Peyer's patch (tissue), 4 donors: ENCODE measurements at regions not wholly inside any gene's neighbourhood (a gene's known extent, or its start where the extent isn't known, plus 50 kb on each side); places are given as distances from the start of the nearest gene placed in this dataset.
A peak's percentile ranks its signal among the peaks of the same experiment; 100 is the strongest.
"Not testable (repeated sequence)": the region's sequence is repeated elsewhere in the genome, so short reads cannot be mapped to it uniquely, and the experiment has no call there.

Experiments used
- DNase-seq, 3 donors: peaks; one replicate each; pipeline ENCODE4 v3.0.0-alpha.2; 2017 to 2019
- H3K27ac ChIP-seq, 4 donors: fragments of 200-600 bp; sonication (generic); one replicate each; pipeline ENCODE4 v1.5.1; 2016 to 2019
- H3K27me3 ChIP-seq, 2 donors: fragments of 200-600 bp; sonication (generic); one replicate each; pipeline ENCODE4 v1.5.1; 2019
- H3K36me3 ChIP-seq, 3 donors: fragments of 200-600 bp; sonication (generic); one replicate each; pipeline ENCODE4 v1.5.1; 2016 to 2019
- H3K4me1 ChIP-seq, 4 donors: fragments of 200-600 bp; sonication (generic); one replicate each; pipeline ENCODE4 v1.5.1; 2016 to 2019
- H3K4me3 ChIP-seq, 4 donors: fragments of 200-600 bp; sonication (generic); 1 replicate in 3 of 4; 2 replicates in 1 of 4; pipeline ENCODE4 v1.5.1; 2016 to 2019; ENCODE audit warnings: mild to moderate bottlenecking in 1 of 4
- H3K9me3 ChIP-seq, 4 donors: fragments of 200-600 bp; sonication (generic); one replicate each; pipeline ENCODE4 v1.5.1; 2016 to 2019; ENCODE audit warnings: mild to moderate bottlenecking in 1 of 4
- CTCF ChIP-seq, 6 experiments: fragments of 450-650 bp in 4 of 6; fragments of 200-600 bp in 2 of 6; sonication (generic) in 1 of 6; IDR thresholded peaks; one replicate each; pipeline ENCODE4 v1.5.1; 2017 to 2019; ENCODE audit warnings: antibody characterized with exemption in 6 of 6, mild to moderate bottlenecking in 3 of 6, moderate library complexity in 1 of 6
- POLR2A ChIP-seq, 2 donors: fragments of 450-650 bp; IDR thresholded peaks; one replicate each; pipeline ENCODE4 v1.5.1; 2017; ENCODE audit warnings: antibody characterized with exemption in 2 of 2, mild to moderate bottlenecking in 2 of 2, moderate library complexity in 2 of 2

- TF ChIP-seq CTCF (IDR thresholded peaks at IDR 0.05), result no peak
- TF ChIP-seq POLR2A (IDR thresholded peaks at IDR 0.05), result no peak
- H3K9me3 ChIP-seq, result no peaks in the 10 kb centered on the region
- DNase-seq, result no peak
- no peaks in the 10 kb centered on the region for H3K36me3 ChIP-seq
- H3K4me3 ChIP-seq, result no peak overlapping the region
- no peaks in the 10 kb centered on the region for H3K4me1 ChIP-seq
- no peak overlapping the region for H3K27ac ChIP-seq
- no peaks in the 10 kb centered on the region for H3K27me3 ChIP-seq
These were observed 395.2 kb downstream of the BCKDHB start for GRCh38 chr6:80501636-80502035.

- DNase-seq, result peak in 2 of 3 donors; percentile 63 to 66
- not testable (repeated sequence) for H3K36me3 ChIP-seq, H3K9me3 ChIP-seq, H3K27me3 ChIP-seq, H3K4me1 ChIP-seq
- H3K27ac ChIP-seq, result peak overlapping the region in 1 of 4 donors; percentile 10
- H3K4me3 ChIP-seq, result peak overlapping the region in 2 of 4 donors; percentile 28 to 30
These were observed 391.4 kb downstream of the BCKDHB start for GRCh38 chr6:80497696-80498486.

GRCh38 chr6:80489911-80490635, 383.6 kb downstream of the BCKDHB start:
- no peak overlapping the region for H3K27ac ChIP-seq
- no peaks in the 10 kb centered on the region for H3K36me3 ChIP-seq
- DNase-seq, result no peak
- no peak overlapping the region for H3K4me3 ChIP-seq
- H3K4me1 ChIP-seq, result no peaks in the 10 kb centered on the region
- TF ChIP-seq POLR2A (IDR thresholded peaks at IDR 0.05) (no peak), CTCF (IDR thresholded peaks at IDR 0.05) (no peak)
- no peaks in the 10 kb centered on the region for H3K27me3 ChIP-seq
- no peaks in the 10 kb centered on the region for H3K9me3 ChIP-seq

- Histone ChIP-seq H3K27me3 (no peaks in the 10 kb centered on the region), H3K9me3 (no peaks in the 10 kb centered on the region), H3K4me3 (no peak overlapping the region), H3K4me1 (no peaks in the 10 kb centered on the region), H3K27ac (no peak overlapping the region), H3K36me3 (no peaks in the 10 kb centered on the region)
- TF ChIP-seq CTCF (IDR thresholded peaks at IDR 0.05) (no peak), POLR2A (IDR thresholded peaks at IDR 0.05) (no peak)
- DNase-seq, result no peak
These were observed 381.7 kb downstream of the BCKDHB start for GRCh38 chr6:80488190-80488589.

GRCh38 chr6:80485494-80485893, 379.0 kb downstream of the BCKDHB start:
- not testable (repeated sequence) for H3K27ac ChIP-seq, H3K4me3 ChIP-seq, H3K36me3 ChIP-seq, H3K27me3 ChIP-seq, H3K4me1 ChIP-seq, DNase-seq, H3K9me3 ChIP-seq

GRCh38 chr6:80482056-80482455, 375.6 kb downstream of the BCKDHB start:
- no peak for DNase-seq
- TF ChIP-seq CTCF (IDR thresholded peaks at IDR 0.05) (no peak), POLR2A (IDR thresholded peaks at IDR 0.05) (no peak)
- H3K4me3 ChIP-seq, result no peak overlapping the region
- no peak overlapping the region for H3K27ac ChIP-seq
- H3K27me3 ChIP-seq, result no peaks in the 10 kb centered on the region
- no peaks in the 10 kb centered on the region for H3K36me3 ChIP-seq
- no peaks in the 10 kb centered on the region for H3K9me3 ChIP-seq
- no peaks in the 10 kb centered on the region for H3K4me1 ChIP-seq
